HG02571 (cell line): ENCODE measurements at regions not wholly inside any gene's neighbourhood (a gene's known extent, or its start where the extent isn't known, plus 50 kb on each side); places are given as distances from the start of the nearest gene placed in this dataset.
"Not testable (repeated sequence)": the region's sequence is repeated elsewhere in the genome, so short reads cannot be mapped to it uniquely, and the experiment has no call there.

Source experiments
- ATAC-seq: cut with Tn5 transposase; IDR thresholded peaks from one replicate; pipeline ENCODE4 v1.9.1; 2021; ENCODE audit warnings: mild to moderate bottlenecking, moderate library complexity; ENCODE audit not compliant: unreplicated experiment

DNA sequence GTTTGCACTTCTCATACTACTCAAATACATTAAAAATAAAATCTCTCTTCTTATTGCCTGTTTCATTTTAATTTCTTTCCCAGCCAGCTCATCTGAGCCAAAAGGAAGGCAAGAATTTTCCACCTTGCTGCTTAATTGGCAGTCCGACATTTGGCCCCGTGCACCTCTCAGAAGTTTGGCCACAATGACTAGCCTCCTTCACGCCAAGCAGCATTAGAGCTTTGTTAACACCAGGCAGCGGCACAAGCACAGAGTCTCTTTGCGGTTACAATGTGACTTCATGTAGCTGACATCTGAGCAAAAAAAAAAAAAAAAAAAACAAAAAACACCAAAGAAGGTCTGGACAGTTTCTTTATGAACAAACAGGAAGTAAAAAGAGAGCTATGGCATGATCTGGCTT is 248.9 kb downstream of the OSR1 start:
- ATAC-seq: no peak

DNA sequence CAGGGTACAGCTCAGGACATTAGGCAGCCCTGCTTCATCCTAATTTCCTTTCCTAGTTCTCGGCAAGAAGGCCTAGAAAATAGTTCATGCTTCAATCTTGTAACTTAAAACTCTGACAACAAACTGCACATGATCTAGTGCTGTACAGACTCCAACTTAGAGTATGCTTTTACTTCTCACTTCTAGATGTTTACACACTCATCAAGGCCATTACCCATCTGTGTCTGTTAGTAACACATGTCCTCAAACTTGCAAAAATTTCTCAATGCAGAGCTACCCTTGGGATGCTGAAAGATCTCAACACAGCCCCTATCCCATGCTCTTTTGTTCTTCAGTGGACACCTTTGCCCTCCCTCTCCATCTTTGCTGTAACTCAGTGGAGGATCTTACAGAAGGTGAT is 252.0 kb downstream of the OSR1 start:
- ATAC-seq: no peak

DNA sequence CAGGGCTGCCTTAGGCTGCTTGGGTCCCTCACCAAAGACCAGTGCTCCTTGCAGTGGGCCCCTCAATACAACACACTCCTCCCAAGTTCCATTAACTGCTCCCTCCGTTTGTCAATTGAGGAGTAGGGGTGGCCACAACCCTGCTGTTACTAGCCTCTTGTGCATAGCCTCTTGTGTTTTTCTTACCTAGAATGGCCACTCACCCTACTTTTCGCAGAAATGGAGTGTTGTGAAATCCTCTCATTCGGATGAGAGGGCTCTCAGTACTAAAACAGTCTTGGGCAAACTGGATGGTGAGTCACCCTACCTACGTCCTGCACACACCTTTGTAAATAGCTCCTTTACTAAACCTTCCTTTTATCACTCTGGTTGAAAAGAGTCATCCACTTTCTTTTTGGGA is 253.9 kb downstream of the OSR1 start:
- no peak for ATAC-seq

DNA sequence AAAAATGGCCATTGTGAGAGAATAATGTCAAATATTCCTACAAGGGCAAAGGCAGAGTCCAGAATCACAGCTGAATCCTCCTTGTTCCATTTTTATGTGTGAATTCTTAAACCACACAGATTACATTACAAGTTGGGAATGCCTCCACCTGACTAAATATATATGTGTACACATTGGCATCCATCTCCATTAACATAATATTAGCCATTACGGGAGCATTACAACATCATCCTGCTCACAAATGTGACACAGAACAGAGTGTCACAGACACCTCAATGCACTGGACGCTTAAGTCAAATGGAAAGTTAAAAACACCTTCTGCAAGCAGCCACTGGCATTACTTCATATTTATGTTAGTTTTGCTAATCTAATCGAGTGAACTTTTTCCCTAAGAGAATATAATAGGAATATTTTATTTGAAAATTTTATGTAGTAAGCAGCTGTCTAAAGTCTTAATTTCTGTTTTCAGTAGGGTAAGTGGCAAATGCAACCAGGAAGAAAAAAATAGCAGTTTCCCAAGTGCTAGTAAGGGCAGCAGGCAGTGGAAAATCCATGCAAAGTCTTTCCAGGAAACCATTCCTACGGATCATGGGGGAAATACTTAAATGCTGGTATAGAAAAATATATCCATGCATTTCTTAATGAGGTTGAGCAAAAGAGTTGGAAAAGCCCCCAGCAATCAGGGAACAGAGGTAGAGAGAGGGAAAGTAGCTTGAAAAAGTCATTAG is 255.6 kb downstream of the OSR1 start:
- no peak for ATAC-seq

DNA sequence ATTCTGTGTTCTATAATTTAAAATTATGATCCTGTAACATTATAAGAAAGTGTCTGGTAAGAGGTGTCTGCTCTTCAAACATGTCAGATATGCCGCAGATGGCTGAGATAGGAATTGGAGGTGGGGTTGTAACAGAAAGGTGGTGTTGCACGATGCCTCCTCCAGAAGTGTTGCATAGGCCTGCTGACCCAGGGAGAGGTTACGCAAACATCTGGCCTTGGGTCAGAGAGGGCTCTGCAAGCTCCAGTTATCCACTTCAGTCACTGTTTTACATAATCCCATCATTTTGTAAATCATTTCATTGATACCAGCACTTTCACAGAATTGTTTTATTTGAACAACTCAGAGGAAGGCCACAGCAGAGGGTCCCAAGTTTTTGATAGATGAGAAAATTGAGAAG is 256.5 kb downstream of the OSR1 start:
- no peak for ATAC-seq

DNA sequence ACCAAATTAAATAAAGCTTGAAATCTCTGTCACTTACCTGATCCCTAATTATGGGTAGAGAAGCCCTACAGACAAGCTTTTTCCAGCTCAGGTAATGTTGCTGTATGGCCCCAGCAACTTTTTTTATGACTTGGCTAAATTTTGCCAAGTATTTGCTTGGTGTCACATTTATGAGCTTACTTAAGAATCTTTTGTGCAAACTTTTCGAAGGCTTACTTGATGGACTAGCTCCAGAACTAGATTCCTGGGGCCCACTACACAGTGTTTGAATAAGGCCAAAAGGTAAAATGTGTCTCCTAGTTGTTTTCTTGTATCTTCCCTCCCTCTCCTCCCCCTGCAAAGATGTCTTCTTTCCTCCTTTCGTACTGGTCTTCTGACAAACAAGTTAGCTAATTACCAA is 257.9 kb downstream of the OSR1 start:
- no peak for ATAC-seq

DNA sequence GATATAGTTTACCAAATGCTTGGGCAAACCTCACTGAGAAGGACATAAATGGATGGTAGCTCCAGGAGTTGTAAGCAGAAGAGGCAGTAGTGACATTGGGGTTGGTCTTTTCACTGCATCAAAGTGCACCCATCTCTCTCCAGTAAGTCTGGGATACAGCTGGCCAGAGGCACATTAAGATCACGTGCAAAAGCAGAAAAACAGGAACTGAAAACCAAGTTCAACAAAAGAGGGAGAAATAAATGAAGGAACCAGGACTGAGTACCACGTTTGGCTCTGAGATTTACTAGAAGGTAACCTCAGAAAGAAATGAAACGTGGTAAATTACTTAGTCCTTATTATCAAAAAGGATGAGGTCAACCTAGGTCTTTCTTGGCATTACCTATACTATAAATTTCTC is 259.2 kb downstream of the OSR1 start:
- no peak for ATAC-seq

DNA sequence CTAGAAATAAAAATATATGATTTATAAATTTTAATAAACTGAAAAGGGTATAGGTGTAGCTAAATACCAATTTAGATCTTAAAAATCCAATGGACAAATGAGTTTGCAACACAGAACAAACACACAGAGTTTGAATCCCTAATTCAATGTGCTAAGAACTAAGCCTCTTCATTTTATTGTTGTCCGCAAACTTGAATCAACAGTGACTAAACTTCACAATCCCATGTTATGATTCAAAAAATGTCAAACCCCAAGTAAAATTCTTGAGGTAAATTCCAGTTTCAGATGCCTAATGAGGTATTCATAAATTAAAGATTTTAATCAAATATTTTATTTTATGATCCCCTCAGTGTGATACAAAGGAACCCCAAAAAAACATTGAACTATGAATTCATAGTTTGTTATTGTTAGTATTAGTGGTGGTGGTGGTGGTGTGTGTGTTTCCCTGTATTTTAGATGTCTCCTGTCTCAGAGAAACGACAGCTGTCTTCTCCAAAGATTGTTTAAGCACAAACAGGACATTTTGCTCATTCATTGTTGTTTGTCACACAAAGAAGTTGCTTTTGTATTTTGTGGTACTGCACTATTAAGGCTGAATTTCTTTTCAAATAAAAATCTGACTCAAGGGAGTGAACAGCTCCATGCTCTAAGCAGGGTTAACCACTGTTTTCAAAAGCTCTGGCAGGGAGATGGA is 259.8 kb downstream of the OSR1 start:
- ATAC-seq: no peak

DNA sequence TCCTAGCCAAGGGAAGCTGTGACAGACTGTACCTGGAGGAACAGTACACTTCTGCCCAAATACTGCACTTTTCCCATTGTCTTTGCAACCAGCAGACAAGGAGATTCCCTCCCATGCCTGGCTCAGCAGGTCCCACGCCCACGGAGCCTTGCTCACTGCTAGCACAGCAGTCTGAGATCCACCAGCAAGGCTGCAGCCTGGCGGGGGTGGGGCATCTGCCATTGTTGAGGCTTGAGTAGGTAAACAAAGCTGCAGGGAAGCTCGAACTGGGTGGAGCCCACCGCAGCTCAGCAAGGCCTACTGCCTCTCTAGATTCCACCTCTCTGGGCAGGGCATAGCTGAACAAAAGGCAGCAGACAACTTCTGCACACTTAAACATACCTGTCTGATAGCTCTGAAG is 268.9 kb downstream of the OSR1 start:
- ATAC-seq: not testable (repeated sequence)

DNA sequence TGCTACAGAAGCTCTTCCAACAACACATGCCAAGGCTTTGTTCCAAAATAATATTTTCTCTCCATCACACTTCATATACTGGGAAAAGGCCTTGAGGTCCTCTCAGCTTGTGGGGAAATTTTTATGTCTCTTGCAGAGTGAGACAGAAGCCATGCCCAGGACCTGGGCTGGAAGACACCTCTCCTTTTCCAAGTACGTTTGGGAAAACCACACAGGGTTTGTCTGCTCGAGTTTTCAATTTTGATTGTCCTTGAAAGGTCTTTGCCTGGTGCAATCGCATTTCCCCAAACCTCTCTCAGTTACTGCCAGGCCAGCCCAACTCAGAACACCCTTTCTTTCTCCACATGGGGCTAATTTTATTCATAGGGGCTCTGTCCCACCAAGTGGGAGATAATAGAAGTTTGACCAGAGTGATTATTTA is 272.2 kb downstream of the OSR1 start:
- no peak for ATAC-seq

DNA sequence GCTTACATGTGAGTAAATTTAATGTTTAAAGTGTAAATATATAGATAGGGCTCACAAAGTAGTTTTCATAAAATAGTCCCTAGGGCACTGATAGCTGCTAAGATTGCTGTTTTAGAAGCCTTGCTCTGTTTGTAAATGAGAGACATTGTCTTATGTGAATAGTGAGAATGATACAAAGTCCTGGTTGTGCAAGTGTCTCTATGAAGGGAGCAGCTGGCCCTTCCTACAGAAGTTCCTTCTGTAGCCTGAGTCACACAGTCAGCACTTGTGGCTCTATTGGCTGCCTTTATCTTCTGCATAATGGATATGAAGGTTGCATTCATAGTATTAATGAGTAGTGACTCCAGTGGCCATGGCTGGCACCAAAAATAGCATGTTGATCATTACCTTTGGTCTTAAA is 279.7 kb downstream of the OSR1 start:
- ATAC-seq: no peak

DNA sequence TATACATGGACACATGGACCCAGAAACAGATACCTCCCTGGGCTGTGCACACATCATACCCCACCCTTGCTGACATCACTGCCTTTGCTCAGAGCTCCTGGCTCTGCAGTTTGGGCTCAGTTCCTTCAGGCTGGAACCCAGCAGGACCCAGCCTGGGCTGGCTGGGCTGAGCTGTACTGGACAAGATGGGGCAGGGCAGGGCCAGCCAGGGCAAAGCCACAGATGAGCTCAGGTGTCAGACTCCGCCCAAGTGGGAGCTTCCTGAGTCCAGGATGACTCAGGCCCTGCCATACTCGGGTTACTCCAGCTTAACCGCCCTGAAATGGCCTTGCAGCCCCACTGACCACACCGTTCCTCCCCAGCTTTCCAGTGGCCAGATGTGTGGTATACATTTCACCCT is 284.9 kb downstream of the OSR1 start:
- ATAC-seq: no peak

DNA sequence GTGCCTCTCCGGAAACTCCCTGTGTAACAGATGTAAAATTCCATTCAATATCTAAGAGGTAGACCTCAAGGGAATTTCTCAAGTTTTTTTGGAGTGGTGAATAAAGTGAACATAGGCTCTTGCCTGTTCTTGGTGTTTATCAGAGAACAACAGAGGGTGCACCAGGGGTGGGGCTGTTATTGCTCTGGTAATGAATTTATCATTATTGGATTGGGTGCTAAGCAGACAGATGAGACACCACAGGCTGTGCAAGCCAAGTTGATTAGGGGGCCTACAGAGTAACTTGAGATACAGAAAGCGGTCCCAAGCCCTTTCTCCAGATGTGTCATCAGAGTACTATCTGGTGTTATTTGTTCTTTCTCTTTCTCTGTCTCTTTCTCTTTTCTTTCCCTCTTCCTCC is 286.3 kb downstream of the OSR1 start:
- no peak for ATAC-seq

DNA sequence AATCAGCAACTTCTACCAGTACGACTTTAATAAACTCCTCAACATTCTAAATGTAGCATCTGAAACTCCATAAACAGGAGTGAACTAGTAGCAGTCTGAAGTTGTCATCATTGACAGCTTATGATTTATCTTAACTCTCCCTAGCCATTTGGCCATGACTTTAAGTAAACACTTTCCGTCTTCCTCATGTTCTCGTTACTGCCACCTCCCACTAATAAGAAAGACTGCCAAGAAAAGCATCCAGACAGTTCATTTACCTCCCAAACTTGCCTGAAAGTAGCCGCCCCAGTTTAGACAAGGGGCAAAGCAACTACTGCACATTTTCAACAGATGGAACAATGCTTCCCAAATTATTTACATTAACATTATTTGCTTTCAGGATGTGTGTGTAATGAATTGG is 287.5 kb downstream of the OSR1 start:
- no peak for ATAC-seq

DNA sequence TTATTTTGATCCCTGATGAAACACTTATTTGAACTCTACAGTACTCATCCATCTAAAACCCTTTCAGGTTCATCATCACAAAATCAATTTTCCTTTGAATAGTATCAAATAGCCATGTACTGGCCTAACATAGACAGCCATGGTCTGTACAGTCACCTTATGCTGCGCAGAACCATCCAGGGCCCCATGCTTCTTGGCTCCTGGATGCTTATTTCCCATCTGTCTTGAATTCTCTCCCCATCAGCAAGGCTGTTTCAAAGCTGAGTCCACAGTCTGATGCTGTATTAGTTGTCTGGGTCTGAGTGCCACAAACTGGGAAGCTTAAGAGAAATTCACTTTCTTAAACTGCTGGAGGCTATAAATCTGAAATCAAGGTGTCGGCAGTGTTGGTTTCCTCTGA is 290.2 kb downstream of the OSR1 start:
- no peak for ATAC-seq

DNA sequence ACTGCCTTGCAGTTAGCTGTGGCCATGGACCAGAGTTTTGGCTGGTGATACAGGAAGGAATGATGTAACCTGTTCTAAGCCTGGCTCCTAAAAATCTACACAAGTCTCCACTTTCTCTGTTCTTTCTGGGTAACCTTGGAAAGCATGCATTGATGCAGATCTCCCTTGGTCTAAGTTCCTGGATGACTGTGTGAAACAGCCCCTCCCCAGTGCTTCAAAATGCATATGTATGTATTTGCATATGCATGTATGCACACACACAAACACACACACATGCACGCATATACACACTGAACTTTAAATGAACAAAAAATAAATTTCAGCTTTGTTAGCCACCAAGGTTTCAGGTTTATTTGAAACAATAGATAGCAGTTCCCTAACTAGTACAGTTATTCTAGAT is 296.1 kb downstream of the OSR1 start:
- no peak for ATAC-seq

DNA sequence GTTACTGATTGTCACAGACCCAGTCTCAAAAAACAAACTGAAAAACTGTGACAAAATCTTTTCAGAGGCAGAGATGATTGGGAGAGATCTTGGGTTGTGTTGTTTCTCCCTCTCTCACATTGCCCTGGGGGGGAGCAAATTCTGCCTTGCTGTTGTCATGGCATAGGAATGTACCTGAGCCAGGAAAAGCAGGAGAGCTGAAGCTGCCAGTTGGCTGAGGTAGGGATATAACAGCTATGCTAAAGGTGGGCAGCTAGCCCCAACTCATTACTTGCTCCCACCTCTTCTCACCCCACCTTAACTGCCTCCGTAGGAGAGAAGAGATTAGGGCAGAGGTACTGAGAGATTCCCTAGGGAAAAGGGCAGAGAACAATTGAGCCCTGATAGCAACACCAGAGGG is 299.3 kb downstream of the OSR1 start:
- ATAC-seq: no peak

DNA sequence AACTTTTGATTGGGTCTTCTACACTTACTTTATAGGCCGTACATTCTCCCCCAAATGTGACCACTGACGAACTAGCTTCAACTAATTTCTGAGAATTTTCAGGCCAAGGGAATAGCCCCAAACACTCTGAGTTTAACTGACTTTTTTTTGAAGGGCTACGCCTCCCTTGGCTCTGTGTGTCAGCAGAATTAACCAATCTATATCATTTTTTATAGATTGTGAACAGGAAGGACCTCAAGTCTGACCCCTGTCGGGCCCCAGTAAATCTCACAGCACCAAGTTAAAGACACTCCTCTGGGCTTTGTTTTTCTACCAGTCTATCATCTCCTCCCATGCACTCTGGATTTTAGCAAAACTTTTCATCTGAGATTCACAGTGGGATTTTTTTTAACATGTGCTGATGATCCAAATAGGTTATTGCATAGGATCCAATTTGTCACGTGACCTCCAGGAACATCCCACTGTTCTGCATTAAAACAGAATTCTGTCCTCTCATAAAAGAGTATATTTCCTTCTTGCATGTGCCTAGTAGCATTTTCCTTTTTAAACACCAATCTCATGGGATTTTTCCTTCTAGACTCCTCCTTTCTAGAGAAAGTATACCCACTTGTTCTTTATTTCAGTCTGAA is 307.1 kb downstream of the OSR1 start:
- ATAC-seq: no peak

DNA sequence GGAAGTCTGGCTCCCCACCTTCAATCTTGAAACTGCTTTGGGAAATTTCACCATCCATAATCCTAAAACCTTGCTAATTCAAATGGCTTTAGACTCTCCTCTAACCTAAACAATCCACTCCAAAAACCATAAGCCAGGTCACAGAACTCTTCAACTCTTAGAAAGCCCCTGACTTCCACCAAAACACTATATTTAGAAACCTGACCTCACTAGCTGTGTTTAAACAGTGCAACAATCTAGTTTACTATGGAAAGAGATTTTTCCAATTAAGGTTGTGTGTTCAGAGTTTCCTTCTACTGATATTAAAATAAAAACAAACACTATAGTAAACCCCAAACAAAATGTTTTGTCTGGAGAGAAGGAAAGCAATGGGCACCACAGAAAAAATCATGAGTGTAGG is 308.1 kb downstream of the OSR1 start:
- ATAC-seq: no peak

DNA sequence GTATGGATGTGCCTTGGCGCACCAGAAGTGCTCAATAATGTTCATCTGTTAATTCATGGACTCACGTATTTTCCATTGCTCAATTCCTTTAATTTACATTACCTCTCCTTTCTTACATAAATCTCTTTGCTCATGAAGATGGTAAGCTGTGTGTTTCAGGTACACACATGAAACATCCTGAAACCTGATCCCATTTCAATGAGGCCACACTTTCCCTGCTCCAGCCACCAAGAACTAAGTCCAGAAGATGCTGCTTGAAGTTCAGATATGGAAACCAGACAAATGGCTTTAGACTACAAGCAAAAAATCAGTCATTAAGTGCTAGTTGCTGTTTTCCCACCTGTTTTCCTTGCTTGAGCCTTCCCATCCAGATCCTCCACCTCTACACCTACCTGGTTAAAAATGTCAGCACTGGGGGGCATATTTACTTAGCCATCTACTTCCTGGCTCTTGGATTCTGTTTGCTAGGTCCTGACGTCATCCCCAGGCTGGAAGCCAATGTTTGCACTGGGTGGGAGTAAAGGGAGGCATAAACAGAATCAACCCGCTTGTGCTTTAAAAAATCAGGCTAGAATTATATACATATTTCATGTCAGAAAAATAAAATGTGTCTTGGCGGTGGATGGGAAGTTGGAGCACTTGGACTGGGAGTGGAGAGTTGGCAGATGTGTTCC is 309.7 kb downstream of the OSR1 start:
- no peak for ATAC-seq

DNA sequence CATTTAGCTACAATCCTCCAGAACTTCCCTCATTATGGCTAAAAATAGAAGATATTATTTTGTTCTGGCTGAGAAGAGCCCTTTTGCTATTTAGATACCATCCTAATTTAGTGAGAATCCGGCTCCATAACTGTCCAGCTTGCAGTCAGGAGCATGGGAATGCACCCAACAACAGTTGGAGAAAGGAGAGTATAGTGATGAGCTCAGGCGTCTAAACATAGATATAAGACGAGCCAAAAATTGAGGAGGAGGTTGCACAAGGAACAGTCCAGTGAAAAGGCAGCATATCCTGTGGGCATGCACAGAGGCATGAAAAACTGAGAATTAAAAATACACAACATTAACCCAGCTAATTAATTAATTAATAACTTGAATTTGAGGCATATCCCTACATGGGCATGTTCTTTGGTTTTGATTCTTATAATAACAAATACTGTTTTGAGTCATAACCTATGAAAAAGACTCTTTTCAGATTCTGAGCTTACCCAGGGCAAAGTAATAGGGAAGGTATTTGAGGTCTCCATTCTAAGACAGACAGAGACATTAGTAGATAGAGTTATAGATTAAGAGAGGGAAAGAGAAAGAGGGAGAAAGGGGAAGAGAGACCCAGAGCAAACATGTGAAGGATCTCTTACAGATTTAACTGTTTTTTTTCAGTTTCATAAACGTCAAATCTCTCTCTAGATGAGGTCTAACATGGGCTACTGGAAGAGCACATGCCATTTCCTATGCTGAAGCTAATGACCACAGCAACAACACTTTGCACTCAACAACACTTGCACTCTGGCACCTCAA is 311.2 kb downstream of the OSR1 start:
- ATAC-seq: peak; percentile 73
